ENCODE measurements at regions not wholly inside any gene's neighbourhood (a gene's known extent, or its start where the extent isn't known, plus 50 kb on each side); places are given as distances from the start of the nearest gene placed in this dataset.

GRCh38 chr22:25465949-25466348, 98.5 kb upstream of the GRK3 start:
- no peak overlapping the region for H3K23ac ChIP-seq (ENCODE audit: low read length)
- DNase-seq: no peak
- H3K27me3 ChIP-seq (ENCODE audit: insufficient read depth, low read length): no peaks in the 10 kb centered on the region
- H3K9ac ChIP-seq (ENCODE audit: low read length): no peak overlapping the region
- H2AFZ ChIP-seq (ENCODE audit: insufficient read depth, low read length, poor library complexity): no peak overlapping the region
- H3K4me1 ChIP-seq (ENCODE audit: control insufficient read depth in 1 of 2, insufficient read depth in 2 of 2, low read length in 2 of 2): no peaks in the 10 kb centered on the region
- H2AK5ac ChIP-seq (ENCODE audit: low read length): no peak overlapping the region
- no peaks in the 10 kb centered on the region for H3K9me3 ChIP-seq (ENCODE audit: insufficient read depth, low read depth, low read length)
- no peak overlapping the region for H4K12ac ChIP-seq (ENCODE audit: low read depth, low read length)
- H2BK120ac ChIP-seq (ENCODE audit: insufficient read depth, low read length, poor library complexity): no peak overlapping the region
- no peak overlapping the region for H4K8ac ChIP-seq (ENCODE audit: low read depth, low read length)
- no peaks in the 10 kb centered on the region for H3K79me2 ChIP-seq (ENCODE audit: control insufficient read depth, insufficient read depth, low read length, poor library complexity)
- no peak overlapping the region for H2BK5ac ChIP-seq (ENCODE audit: low read depth, low read length, poor library complexity)
- H3K4me2 ChIP-seq (ENCODE audit: low read length): no peak overlapping the region
- no peaks in the 10 kb centered on the region for H3K79me1 ChIP-seq (ENCODE audit: low read length)
- no peak overlapping the region for H4K91ac ChIP-seq (ENCODE audit: low read depth, low read length)
- H3K36me3 ChIP-seq (ENCODE audit: control insufficient read depth in 1 of 2, insufficient read depth in 2 of 2, low read length in 2 of 2): peaks cover 13 to 18% of the 10 kb centered on the region in 2 experiments
- no peak overlapping the region for H3K4me3 ChIP-seq (ENCODE audit: low read depth, low read length)
- H3K4ac ChIP-seq (ENCODE audit: low read depth, low read length): no peak overlapping the region
- no peak overlapping the region for H3K14ac ChIP-seq (ENCODE audit: low read length)
- no CpG with 5 or more reads among the region's 4 CpGs for WGBS (ENCODE audit: extremely low coverage, insufficient coverage, insufficient read length)
- no peak overlapping the region for H3K18ac ChIP-seq (ENCODE audit: low read length)
- no peak overlapping the region for H3K27ac ChIP-seq (ENCODE audit: low read depth, low read length)
- H2BK12ac ChIP-seq (ENCODE audit: low read length): no peak overlapping the region

- H3K4me3 ChIP-seq (ENCODE audit: low read depth, low read length): no peak overlapping the region
- no CpG with 5 or more reads among the region's 4 CpGs for WGBS (ENCODE audit: extremely low coverage, insufficient coverage, insufficient read length)
- no peak overlapping the region for H3K27ac ChIP-seq (ENCODE audit: low read depth, low read length)
- H3K9ac ChIP-seq (ENCODE audit: low read length): no peak overlapping the region
- no peaks in the 10 kb centered on the region for H3K27me3 ChIP-seq (ENCODE audit: insufficient read depth, low read length)
- H3K79me2 ChIP-seq (ENCODE audit: control insufficient read depth, insufficient read depth, low read length, poor library complexity): no peaks in the 10 kb centered on the region
- no peak overlapping the region for H2BK120ac ChIP-seq (ENCODE audit: insufficient read depth, low read length, poor library complexity)
- no peak overlapping the region for H4K12ac ChIP-seq (ENCODE audit: low read depth, low read length)
- peaks cover 4 to 5% of the 10 kb centered on the region in 2 experiments for H3K36me3 ChIP-seq (ENCODE audit: control insufficient read depth in 1 of 2, insufficient read depth in 2 of 2, low read length in 2 of 2)
- no peak overlapping the region for H4K91ac ChIP-seq (ENCODE audit: low read depth, low read length)
- H2BK5ac ChIP-seq (ENCODE audit: low read depth, low read length, poor library complexity): no peak overlapping the region
- no peak overlapping the region for H2AFZ ChIP-seq (ENCODE audit: insufficient read depth, low read length, poor library complexity)
- peaks cover 2% of the 10 kb centered on the region for H3K9me3 ChIP-seq (ENCODE audit: insufficient read depth, low read depth, low read length)
- DNase-seq: no peak
- H2BK12ac ChIP-seq (ENCODE audit: low read length): no peak overlapping the region
- H3K4me2 ChIP-seq (ENCODE audit: low read length): no peak overlapping the region
- no peak overlapping the region for H3K4ac ChIP-seq (ENCODE audit: low read depth, low read length)
- no peaks in the 10 kb centered on the region for H3K79me1 ChIP-seq (ENCODE audit: low read length)
- no peak overlapping the region for H3K23ac ChIP-seq (ENCODE audit: low read length)
- no peak overlapping the region for H3K18ac ChIP-seq (ENCODE audit: low read length)
- no peak overlapping the region for H2AK5ac ChIP-seq (ENCODE audit: low read length)
- H3K4me1 ChIP-seq (ENCODE audit: control insufficient read depth in 1 of 2, insufficient read depth in 2 of 2, low read length in 2 of 2): no peaks in the 10 kb centered on the region
- H3K14ac ChIP-seq (ENCODE audit: low read length): no peak overlapping the region
- no peak overlapping the region for H4K8ac ChIP-seq (ENCODE audit: low read depth, low read length)
These were observed 92.1 kb upstream of the GRK3 start for GRCh38 chr22:25472382-25472781.

GRCh38 chr22:25475257-25476022, 89.0 kb upstream of the GRK3 start:
- no peak overlapping the region for H3K4me2 ChIP-seq (ENCODE audit: low read length)
- no CpG with 5 or more reads among the region's 16 CpGs for WGBS (ENCODE audit: extremely low coverage, insufficient coverage, insufficient read length)
- no peak overlapping the region for H3K4me3 ChIP-seq (ENCODE audit: low read depth, low read length)
- H4K91ac ChIP-seq (ENCODE audit: low read depth, low read length): no peak overlapping the region
- no peak overlapping the region for H2BK120ac ChIP-seq (ENCODE audit: insufficient read depth, low read length, poor library complexity)
- DNase-seq: no peak
- H3K27ac ChIP-seq (ENCODE audit: low read depth, low read length): no peak overlapping the region
- no peak overlapping the region for H3K4ac ChIP-seq (ENCODE audit: low read depth, low read length)
- no peak overlapping the region for H2AFZ ChIP-seq (ENCODE audit: insufficient read depth, low read length, poor library complexity)
- H3K79me2 ChIP-seq (ENCODE audit: control insufficient read depth, insufficient read depth, low read length, poor library complexity): no peaks in the 10 kb centered on the region
- peaks cover 0 to 11% of the 10 kb centered on the region in 2 experiments for H3K36me3 ChIP-seq (ENCODE audit: control insufficient read depth in 1 of 2, insufficient read depth in 2 of 2, low read length in 2 of 2)
- H2BK5ac ChIP-seq (ENCODE audit: low read depth, low read length, poor library complexity): no peak overlapping the region
- no peak overlapping the region for H3K18ac ChIP-seq (ENCODE audit: low read length)
- no peaks in the 10 kb centered on the region for H3K79me1 ChIP-seq (ENCODE audit: low read length)
- H3K4me1 ChIP-seq (ENCODE audit: control insufficient read depth in 1 of 2, insufficient read depth in 2 of 2, low read length in 2 of 2): no peaks in the 10 kb centered on the region
- H3K9me3 ChIP-seq (ENCODE audit: insufficient read depth, low read depth, low read length): peaks cover 6% of the 10 kb centered on the region
- H3K27me3 ChIP-seq (ENCODE audit: insufficient read depth, low read length): no peaks in the 10 kb centered on the region
- no peak overlapping the region for H3K14ac ChIP-seq (ENCODE audit: low read length)
- H4K12ac ChIP-seq (ENCODE audit: low read depth, low read length): no peak overlapping the region
- no peak overlapping the region for H3K9ac ChIP-seq (ENCODE audit: low read length)
- no peak overlapping the region for H4K8ac ChIP-seq (ENCODE audit: low read depth, low read length)
- no peak overlapping the region for H3K23ac ChIP-seq (ENCODE audit: low read length)
- no peak overlapping the region for H2BK12ac ChIP-seq (ENCODE audit: low read length)
- H2AK5ac ChIP-seq (ENCODE audit: low read length): no peak overlapping the region

GRCh38 chr22:25477358-25477757, 87.1 kb upstream of the GRK3 start:
- H3K4me3 ChIP-seq (ENCODE audit: low read depth, low read length): no peak overlapping the region

More at GRCh38 chr22:25477358-25477757, 87.1 kb upstream of the GRK3 start:
- no CpG with 5 or more reads among the region's 3 CpGs for WGBS (ENCODE audit: extremely low coverage, insufficient coverage, insufficient read length)
- Histone ChIP-seq H3K4ac (ENCODE audit: low read depth, low read length) (no peak overlapping the region), H3K23ac (ENCODE audit: low read length) (no peak overlapping the region), H3K27ac (ENCODE audit: low read depth, low read length) (no peak overlapping the region), H4K8ac (ENCODE audit: low read depth, low read length) (no peak overlapping the region), H3K4me1 (ENCODE audit: control insufficient read depth in 1 of 2, insufficient read depth in 2 of 2, low read length in 2 of 2) (no peaks in the 10 kb centered on the region), H4K91ac (ENCODE audit: low read depth, low read length) (no peak overlapping the region), H2BK120ac (ENCODE audit: insufficient read depth, low read length, poor library complexity) (no peak overlapping the region), H3K18ac (ENCODE audit: low read length) (no peak overlapping the region), H3K79me2 (ENCODE audit: control insufficient read depth, insufficient read depth, low read length, poor library complexity) (no peaks in the 10 kb centered on the region), H3K36me3 (ENCODE audit: control insufficient read depth in 1 of 2, insufficient read depth in 2 of 2, low read length in 2 of 2) (peaks cover 0 to 11% of the 10 kb centered on the region in 2 experiments), H2AFZ (ENCODE audit: insufficient read depth, low read length, poor library complexity) (no peak overlapping the region), H3K9ac (ENCODE audit: low read length) (no peak overlapping the region), H3K79me1 (ENCODE audit: low read length) (no peaks in the 10 kb centered on the region), H4K12ac (ENCODE audit: low read depth, low read length) (no peak overlapping the region), H3K14ac (ENCODE audit: low read length) (no peak overlapping the region), H2BK5ac (ENCODE audit: low read depth, low read length, poor library complexity) (no peak overlapping the region), H3K4me2 (ENCODE audit: low read length) (no peak overlapping the region), H2AK5ac (ENCODE audit: low read length) (no peak overlapping the region), H3K9me3 (ENCODE audit: insufficient read depth, low read depth, low read length) (peaks cover 6% of the 10 kb centered on the region), H3K27me3 (ENCODE audit: insufficient read depth, low read length) (no peaks in the 10 kb centered on the region), H2BK12ac (ENCODE audit: low read length) (no peak overlapping the region)
- no peak for DNase-seq

All from trophoblast cell (in vitro differentiated cells and primary cell).